ENCODE measurements at regions not wholly inside any gene's neighbourhood (a gene's known extent, or its start where the extent isn't known, plus 50 kb on each side); places are given as distances from the start of the nearest gene placed in this dataset.

DNA sequence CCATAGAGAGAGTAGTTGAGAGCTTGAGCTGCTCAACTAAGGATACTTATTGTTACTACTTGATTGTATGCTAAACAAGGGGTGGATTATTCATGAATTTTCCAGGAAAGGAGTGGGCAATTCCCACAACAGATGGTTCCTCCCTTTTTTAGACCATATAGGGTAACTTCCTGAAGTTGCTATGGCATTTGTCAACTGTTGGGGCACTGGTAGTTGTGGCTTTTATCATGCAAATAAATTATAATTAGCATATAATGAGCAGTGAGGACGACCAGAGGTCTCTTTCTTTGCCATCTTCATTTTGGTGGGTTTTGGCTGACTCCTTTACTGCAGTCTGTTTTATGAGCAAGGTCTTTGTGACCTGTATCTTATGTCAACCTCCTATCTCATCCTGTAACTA is 1403.5 kb upstream of the PABPC4L start:
- Histone ChIP-seq H3K27ac (ENCODE audit: low read length) (no peak overlapping the region), H3K9me2 (replicated peaks; ENCODE audit: low read length) (no peaks in the 10 kb centered on the region), H4K20me1 (ENCODE audit: low read length) (no peaks in the 10 kb centered on the region), H3K36me3 (ENCODE audit: low read depth, low read length) (no peaks in the 10 kb centered on the region), H2AFZ (ENCODE audit: low read length) (no peak overlapping the region), H3K27me3 (ENCODE audit: low read length) (no peaks in the 10 kb centered on the region), H3K9me3 (ENCODE audit: low read length) (no peaks in the 10 kb centered on the region), H3K4me1 (ENCODE audit: insufficient read depth, low read length) (no peaks in the 10 kb centered on the region), H3F3A (ENCODE audit: low read length, unreplicated experiment) (no peaks in the 10 kb centered on the region), H3K4me3 (ENCODE audit: low read length) (no peak overlapping the region), H3K79me2 (ENCODE audit: low read length) (no peaks in the 10 kb centered on the region), H3K4me2 (ENCODE audit: low read length) (no peak overlapping the region), H3K9ac (ENCODE audit: low read length) (no peak overlapping the region)
- intact Hi-C loops (cut with micrococcal nuclease): no loop called here
- no TSS peak for BruUV-seq (replicated peaks)
- ATAC-seq (no peak), DNase-seq (no peak)
- ChIA-PET CTCF (no interaction called here), POLR2A (ENCODE audit: unreplicated experiment) (no interaction called here)
- TF ChIP-seq EZH2phosphoT487 (IDR thresholded peaks at IDR 0.05; ENCODE audit: borderline replicate concordance, low read length): no peak
- TF ChIP-seq CTCF (conservative IDR thresholded peaks at IDR 0.05; ENCODE audit: low read depth, low read length): no peak
- no peak for TF ChIP-seq EZH2 (IDR thresholded peaks at IDR 0.05; ENCODE audit: low read length, unreplicated experiment)

DNA sequence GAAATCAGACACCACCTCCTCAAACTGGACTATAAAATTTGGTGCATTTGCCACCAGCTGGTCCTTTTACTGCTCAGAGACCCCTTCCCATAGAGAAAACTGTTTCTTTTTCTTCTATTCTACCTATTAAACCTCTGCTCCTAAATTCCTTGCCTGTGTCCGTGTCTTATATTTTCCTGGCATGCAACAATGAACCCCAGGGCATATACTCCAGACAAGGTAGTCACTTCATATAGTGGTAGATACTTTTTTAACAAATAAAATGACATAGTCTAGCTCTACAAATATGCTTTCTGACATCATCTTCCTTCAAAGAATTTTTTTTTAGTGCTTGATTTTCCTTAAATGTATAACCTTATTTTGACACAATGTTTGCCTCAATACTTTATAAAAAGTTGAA is 1402.9 kb upstream of the PABPC4L start:
- H3K79me2 ChIP-seq (ENCODE audit: low read length): no peaks in the 10 kb centered on the region
- H3K4me2 ChIP-seq (ENCODE audit: low read length): no peak overlapping the region
- ChIA-PET POLR2A (ENCODE audit: unreplicated experiment) (no interaction called here), CTCF (no interaction called here)
- H3K4me1 ChIP-seq (ENCODE audit: insufficient read depth, low read length): no peaks in the 10 kb centered on the region
- TF ChIP-seq CTCF (conservative IDR thresholded peaks at IDR 0.05; ENCODE audit: low read depth, low read length) (no peak), EZH2 (IDR thresholded peaks at IDR 0.05; ENCODE audit: low read length, unreplicated experiment) (no peak), EZH2phosphoT487 (IDR thresholded peaks at IDR 0.05; ENCODE audit: borderline replicate concordance, low read length) (no peak)
- no peaks in the 10 kb centered on the region for H3F3A ChIP-seq (ENCODE audit: low read length, unreplicated experiment)
- ATAC-seq (no peak), DNase-seq (no peak)
- no peak overlapping the region for H3K27ac ChIP-seq (ENCODE audit: low read length)
- no peaks in the 10 kb centered on the region for H3K9me2 ChIP-seq (replicated peaks; ENCODE audit: low read length)
- H2AFZ ChIP-seq (ENCODE audit: low read length): no peak overlapping the region
- BruUV-seq (replicated peaks): no TSS peak
- H4K20me1 ChIP-seq (ENCODE audit: low read length): no peaks in the 10 kb centered on the region
- no peaks in the 10 kb centered on the region for H3K36me3 ChIP-seq (ENCODE audit: low read depth, low read length)
- no peaks in the 10 kb centered on the region for H3K27me3 ChIP-seq (ENCODE audit: low read length)
- intact Hi-C loops (cut with micrococcal nuclease): no loop called here
- H3K9me3 ChIP-seq (ENCODE audit: low read length): no peaks in the 10 kb centered on the region
- H3K9ac ChIP-seq (ENCODE audit: low read length): no peak overlapping the region
- H3K4me3 ChIP-seq (ENCODE audit: low read length): no peak overlapping the region

GRCh38 chr4:135601351-135601750 is 1399.8 kb upstream of the PABPC4L start:
- DNase-seq (peak; percentile 41), ATAC-seq (no peak)
- Histone ChIP-seq H3K9ac (ENCODE audit: low read length) (no peak overlapping the region), H3K4me1 (ENCODE audit: insufficient read depth, low read length) (no peaks in the 10 kb centered on the region), H3K27ac (ENCODE audit: low read length) (no peak overlapping the region), H3F3A (ENCODE audit: low read length, unreplicated experiment) (no peaks in the 10 kb centered on the region), H2AFZ (ENCODE audit: low read length) (no peak overlapping the region), H3K79me2 (ENCODE audit: low read length) (no peaks in the 10 kb centered on the region), H3K36me3 (ENCODE audit: low read depth, low read length) (no peaks in the 10 kb centered on the region), H3K9me3 (ENCODE audit: low read length) (no peaks in the 10 kb centered on the region), H3K4me2 (ENCODE audit: low read length) (no peak overlapping the region), H3K9me2 (replicated peaks; ENCODE audit: low read length) (no peaks in the 10 kb centered on the region), H3K27me3 (ENCODE audit: low read length) (no peaks in the 10 kb centered on the region), H3K4me3 (ENCODE audit: low read length) (no peak overlapping the region), H4K20me1 (ENCODE audit: low read length) (no peaks in the 10 kb centered on the region)
- intact Hi-C loops (cut with micrococcal nuclease): no loop called here
- ChIA-PET POLR2A (ENCODE audit: unreplicated experiment) (no interaction called here), CTCF (no interaction called here)
- TF ChIP-seq EZH2phosphoT487 (IDR thresholded peaks at IDR 0.05; ENCODE audit: borderline replicate concordance, low read length): no peak
- TF ChIP-seq EZH2 (IDR thresholded peaks at IDR 0.05; ENCODE audit: low read length, unreplicated experiment): no peak
- no peak for TF ChIP-seq CTCF (conservative IDR thresholded peaks at IDR 0.05; ENCODE audit: low read depth, low read length)
- no TSS peak for BruUV-seq (replicated peaks)

Data from PC-3 (cell line).